GM13977 (cell line): ENCODE measurements at regions not wholly inside any gene's neighbourhood (a gene's known extent, or its start where the extent isn't known, plus 50 kb on each side); places are given as distances from the start of the nearest gene placed in this dataset.

Source experiments
- DNase-seq: peaks from one replicate; pipeline ENCODE4 v3.0.0; 2012; ENCODE audit warnings: low spot score
- in situ Hi-C: fragments of 300-500 bp; cut with MboI; formaldehyde crosslinking; loops from one replicate; pipeline ENCODE4 v1.12.0; 2022; ENCODE audit warnings: low sequenced_read_pairs, low pct_unique_long_range_greater_than_20kb, mixed read lengths, inconsistent platforms; ENCODE audit not compliant: unreplicated experiment
- TF ChIP-seq, protein P1 (sequence below): IDR thresholded peaks from 2 replicates; pipeline ENCODE4 v1.5.1; 2012; ENCODE audit warnings: mild to moderate bottlenecking, control low read depth; ENCODE audit not compliant: insufficient read depth; ENCODE audit errors: extremely low read depth, missing control alignments

DNA sequence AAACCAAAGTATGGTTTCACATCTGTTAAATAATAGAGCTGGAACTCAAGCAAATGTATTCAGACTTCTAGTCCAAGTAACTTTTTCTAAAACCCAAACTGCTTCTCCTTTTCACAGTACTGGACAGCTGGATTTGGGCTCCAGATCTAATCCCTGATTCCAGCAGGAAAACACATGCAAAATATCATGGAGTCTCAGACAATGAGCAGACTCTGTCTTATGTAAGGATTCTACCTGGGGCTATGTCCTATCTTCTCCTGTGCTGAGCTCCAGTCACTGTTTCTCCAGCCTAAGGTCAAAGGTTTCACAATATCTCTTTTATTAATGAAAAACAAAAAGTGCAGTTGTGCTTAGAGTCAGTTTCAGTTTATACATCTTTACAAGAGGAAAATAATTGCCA is 83.2 kb upstream of the EED start:
- TF ChIP-seq, protein P1, sequence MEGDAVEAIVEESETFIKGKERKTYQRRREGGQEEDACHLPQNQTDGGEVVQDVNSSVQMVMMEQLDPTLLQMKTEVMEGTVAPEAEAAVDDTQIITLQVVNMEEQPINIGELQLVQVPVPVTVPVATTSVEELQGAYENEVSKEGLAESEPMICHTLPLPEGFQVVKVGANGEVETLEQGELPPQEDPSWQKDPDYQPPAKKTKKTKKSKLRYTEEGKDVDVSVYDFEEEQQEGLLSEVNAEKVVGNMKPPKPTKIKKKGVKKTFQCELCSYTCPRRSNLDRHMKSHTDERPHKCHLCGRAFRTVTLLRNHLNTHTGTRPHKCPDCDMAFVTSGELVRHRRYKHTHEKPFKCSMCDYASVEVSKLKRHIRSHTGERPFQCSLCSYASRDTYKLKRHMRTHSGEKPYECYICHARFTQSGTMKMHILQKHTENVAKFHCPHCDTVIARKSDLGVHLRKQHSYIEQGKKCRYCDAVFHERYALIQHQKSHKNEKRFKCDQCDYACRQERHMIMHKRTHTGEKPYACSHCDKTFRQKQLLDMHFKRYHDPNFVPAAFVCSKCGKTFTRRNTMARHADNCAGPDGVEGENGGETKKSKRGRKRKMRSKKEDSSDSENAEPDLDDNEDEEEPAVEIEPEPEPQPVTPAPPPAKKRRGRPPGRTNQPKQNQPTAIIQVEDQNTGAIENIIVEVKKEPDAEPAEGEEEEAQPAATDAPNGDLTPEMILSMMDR = no peak
- in situ Hi-C loops = no loop called here
- no peak for DNase-seq

DNA sequence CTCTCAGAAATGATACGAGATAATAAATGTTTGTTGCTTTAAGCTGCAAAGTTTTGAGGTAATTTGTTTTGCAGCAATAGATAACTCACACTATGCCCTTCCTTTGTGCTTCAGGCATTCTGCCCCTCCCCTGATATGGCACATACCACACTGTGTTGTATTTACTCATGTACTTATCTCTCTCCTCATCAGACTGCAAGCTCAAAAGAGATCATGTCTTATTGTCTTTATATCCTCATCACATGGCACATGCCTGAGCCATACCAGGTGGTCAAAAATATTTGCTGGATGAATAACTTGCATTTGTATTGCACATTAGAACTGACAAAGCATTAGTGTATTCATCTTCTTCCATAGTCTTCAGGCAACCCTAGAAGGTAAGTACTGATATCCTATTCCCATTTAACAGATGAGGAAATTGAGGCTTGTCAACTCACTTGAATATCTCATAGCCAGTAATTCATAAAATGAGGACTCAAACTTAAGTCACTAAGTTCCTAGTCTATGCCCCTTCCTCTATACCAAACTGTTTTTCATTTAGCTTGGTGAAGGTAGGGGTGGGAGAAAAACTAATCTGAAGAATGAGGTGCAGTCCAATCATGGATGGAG is 83.9 kb upstream of the EED start:
- no peak for DNase-seq
- in situ Hi-C loops = no loop called here
- TF ChIP-seq, protein P1 = no peak

DNA sequence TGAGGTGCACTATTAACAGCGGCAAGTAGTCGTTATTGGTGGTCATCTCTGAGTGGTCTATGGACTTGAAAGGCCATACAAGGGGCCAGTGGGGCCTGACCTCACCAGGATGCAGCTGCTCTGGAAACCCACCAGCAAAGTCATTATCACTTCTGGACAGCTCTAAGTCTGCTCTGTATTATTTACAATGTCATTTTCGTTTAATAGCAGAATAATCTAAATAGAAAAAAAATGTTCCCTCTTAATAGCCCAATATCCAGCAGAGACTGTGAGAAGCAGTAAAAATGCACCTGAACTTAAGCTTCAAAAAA is 85.0 kb upstream of the EED start:
- no peak for DNase-seq
- in situ Hi-C loops = no loop called here
- TF ChIP-seq, protein P1 = no peak

DNA sequence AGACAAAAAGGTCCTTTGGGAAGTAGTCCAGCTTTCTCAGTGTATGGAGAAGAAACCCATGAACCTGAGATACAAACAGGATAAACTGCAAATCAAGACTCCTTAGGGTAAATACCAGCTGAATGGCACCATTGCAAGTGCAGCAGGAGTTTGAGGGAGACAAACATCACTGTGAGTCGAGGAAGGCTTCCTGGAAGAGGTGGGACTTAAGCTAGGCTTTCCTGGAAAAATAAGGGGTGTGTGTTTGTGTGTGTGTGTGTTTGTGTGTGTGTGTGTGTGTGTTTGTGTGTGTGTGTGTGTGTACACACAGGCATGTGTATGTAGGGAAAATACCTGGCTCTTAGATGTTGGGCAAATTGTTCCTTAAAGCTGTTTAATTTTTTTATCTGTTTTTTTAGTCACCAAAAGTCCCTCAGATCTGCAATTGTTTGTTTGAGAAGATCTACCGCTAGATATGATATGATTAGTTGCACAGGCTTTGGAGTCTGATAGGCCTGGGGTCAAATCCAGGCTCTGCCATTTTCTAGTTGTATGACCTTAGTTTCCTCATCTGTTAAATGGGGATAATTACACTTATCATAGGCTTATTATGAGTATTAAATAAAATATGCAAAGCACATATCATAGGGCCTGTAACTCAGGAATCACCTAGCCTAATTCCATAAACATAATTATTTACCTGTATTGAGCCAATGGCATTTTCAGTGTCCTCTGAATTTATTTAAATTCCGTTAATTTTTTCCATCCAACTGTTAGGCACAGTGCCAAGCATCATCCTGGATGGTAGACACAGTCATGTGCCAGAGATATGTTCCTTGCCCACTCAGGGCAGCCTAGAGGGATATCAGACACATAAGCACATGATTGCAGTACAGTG is 85.6 kb upstream of the EED start:
- in situ Hi-C loops = no loop called here
- DNase-seq = no peak
- TF ChIP-seq, protein P1 = no peak

DNA sequence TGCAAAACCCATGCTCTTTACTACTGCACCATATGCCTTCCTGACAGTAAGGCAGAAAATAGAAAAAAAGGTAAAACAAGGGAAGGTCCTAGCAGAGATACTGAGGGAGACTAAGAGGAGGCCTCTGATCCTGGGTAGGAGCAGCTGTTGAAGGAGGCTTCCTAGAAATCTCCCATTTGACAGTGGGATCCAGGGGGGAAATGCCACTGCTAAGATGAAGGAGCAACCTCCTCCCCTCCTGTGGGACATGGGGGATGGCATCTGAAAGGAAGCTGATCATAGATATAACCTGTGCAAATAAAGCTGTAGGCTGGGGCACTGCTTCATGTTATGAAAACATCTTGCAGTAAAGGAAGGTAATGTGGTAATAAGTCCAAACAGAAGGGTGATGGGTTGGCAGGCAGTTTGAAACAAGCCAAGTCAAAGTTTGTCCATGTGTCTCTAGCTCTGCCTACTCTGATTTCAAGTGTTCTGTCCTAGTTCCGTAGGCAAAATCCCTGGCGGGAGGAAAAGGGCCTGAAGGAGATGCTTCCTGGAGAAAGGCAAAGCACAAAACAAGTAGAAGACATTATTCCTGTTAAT is 86.7 kb upstream of the EED start:
- TF ChIP-seq, protein P1 = no peak
- no peak for DNase-seq
- in situ Hi-C loops = no loop called here

DNA sequence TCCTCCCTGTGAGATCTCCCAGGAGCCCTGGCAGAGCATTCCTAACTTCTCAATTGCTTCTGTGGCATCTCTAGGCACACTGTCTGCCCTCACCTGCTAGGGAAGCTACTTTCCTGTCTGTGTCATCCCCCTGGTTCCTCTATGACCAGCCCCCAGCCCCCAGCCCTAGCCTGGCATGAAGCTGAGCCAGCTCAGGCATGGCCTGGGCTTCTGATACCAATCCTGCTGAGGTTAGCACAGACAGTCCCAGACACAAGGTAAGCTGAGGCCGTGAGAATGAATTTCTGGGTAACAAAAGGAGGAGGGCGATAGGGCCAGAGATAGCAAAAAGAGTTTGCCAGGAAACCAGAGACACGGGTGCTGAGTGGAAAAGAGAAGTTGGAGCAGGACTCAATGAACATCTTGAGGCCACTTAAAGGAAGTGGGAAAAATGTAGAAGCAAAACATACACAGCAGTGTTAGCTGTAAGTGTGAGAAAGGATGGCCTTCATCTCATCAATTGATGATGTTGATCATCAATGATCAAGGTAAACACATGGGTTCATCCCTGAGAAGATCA is 87.6 kb upstream of the PICALM start:
- TF ChIP-seq, protein P1 = no peak
- in situ Hi-C loops = no loop called here
- no peak for DNase-seq
